MM.1S (cell line): ENCODE measurements at regions not wholly inside any gene's neighbourhood (a gene's known extent, or its start where the extent isn't known, plus 50 kb on each side); places are given as distances from the start of the nearest gene placed in this dataset.

Experiments used
- DNase-seq: peaks from one replicate; pipeline ENCODE4 v3.0.0-alpha.2; 2015
- H2AFZ ChIP-seq: fragments of 300-600 bp; sonication (generic); 2 replicates; pipeline ENCODE4 v1.6.0; 2016; ENCODE audit warnings: antibody characterized with exemption, low read length
- H3F3A ChIP-seq: fragments of 300-600 bp; sonication (generic); 2 replicates; pipeline ENCODE4 v1.6.1; 2016; ENCODE audit warnings: mild to moderate bottlenecking, antibody characterized with exemption, low read length, moderate library complexity, mixed read lengths; ENCODE audit not compliant: insufficient read depth
- H3K27ac ChIP-seq: fragments of 300-600 bp; sonication (generic); 2 replicates; pipeline ENCODE4 v1.5.1; 2016; ENCODE audit warnings: mild to moderate bottlenecking, low read length
- H3K27me3 ChIP-seq: fragments of 300-600 bp; sonication (generic); replicated peaks from 2 replicates; pipeline ENCODE4 v1.6.0; 2016; ENCODE audit warnings: low read length; ENCODE audit not compliant: insufficient read depth
- H3K36me3 ChIP-seq: fragments of 300-600 bp; sonication (generic); replicated peaks from 2 replicates; pipeline ENCODE4 v1.6.1; 2016; ENCODE audit warnings: mild to moderate bottlenecking, low read length, mixed read lengths; ENCODE audit not compliant: insufficient read depth
- H3K4me1 ChIP-seq: fragments of 300-600 bp; sonication (generic); 2 replicates; pipeline ENCODE4 v1.6.1; 2016; ENCODE audit warnings: low read length, mixed read lengths
- H3K4me2 ChIP-seq: fragments of 300-600 bp; sonication (generic); 2 replicates; pipeline ENCODE4 v1.6.0; 2016; ENCODE audit warnings: low read depth, low read length
- H3K4me3 ChIP-seq: fragments of 300-600 bp; sonication (generic); 2 replicates; pipeline ENCODE4 v1.5.1; 2016; ENCODE audit warnings: low read length, mixed read lengths
- H3K79me2 ChIP-seq: fragments of 300-600 bp; sonication (generic); 2 replicates; pipeline ENCODE4 v1.6.1; 2016; ENCODE audit warnings: mixed run types, low read length, mixed read lengths
- H3K9ac ChIP-seq: fragments of 300-600 bp; sonication (generic); 2 replicates; pipeline ENCODE4 v1.6.1; 2016; ENCODE audit warnings: low read length, mixed read lengths
- H3K9me2 ChIP-seq: fragments of 300-600 bp; sonication (generic); replicated peaks from 2 replicates; pipeline ENCODE4 v1.6.1; 2016; ENCODE audit warnings: mild to moderate bottlenecking, low read length, mixed read lengths; ENCODE audit not compliant: insufficient read depth
- H3K9me3 ChIP-seq: fragments of 300-600 bp; sonication (generic); replicated peaks from 2 replicates; pipeline ENCODE4 v1.6.1; 2016; ENCODE audit warnings: mild to moderate bottlenecking, low read length, mixed read lengths; ENCODE audit not compliant: insufficient read depth
- H4K20me1 ChIP-seq: fragments of 300-600 bp; sonication (generic); 2 replicates; pipeline ENCODE4 v1.6.1; 2016; ENCODE audit warnings: mild to moderate bottlenecking, low read length, moderate library complexity, mixed read lengths; ENCODE audit not compliant: insufficient read depth
- CTCF ChIP-seq: fragments of 300-600 bp; sonication (generic); IDR thresholded peaks from 2 replicates; pipeline ENCODE4 v1.5.1; 2016; ENCODE audit warnings: antibody characterized with exemption, low read length, mixed read lengths
- EZH2 ChIP-seq: fragments of 300-600 bp; sonication (generic); optimal IDR thresholded peaks from 2 replicates; pipeline ENCODE3; 2017; ENCODE audit warnings: low read depth, mild to moderate bottlenecking, antibody characterized with exemption, low read length, mixed read lengths
- EZH2phosphoT487 ChIP-seq: fragments of 300-600 bp; sonication (generic); IDR thresholded peaks from 2 replicates; pipeline ENCODE4 v1.6.1; 2018; ENCODE audit warnings: antibody characterized with exemption, low read length

GRCh38 chr2:146992466-146992865 is 852.4 kb upstream of the ACVR2A start:
- no peak overlapping the region for H3K9ac ChIP-seq
- no peaks in the 10 kb centered on the region for H3K36me3 ChIP-seq
- H3K4me2 ChIP-seq, result no peak overlapping the region
- no peaks in the 10 kb centered on the region for H3K27me3 ChIP-seq
- no peaks in the 10 kb centered on the region for H3K79me2 ChIP-seq
- H3F3A ChIP-seq, result no peaks in the 10 kb centered on the region
- H3K4me1 ChIP-seq, result no peaks in the 10 kb centered on the region
- H3K9me3 ChIP-seq, result no peaks in the 10 kb centered on the region
- no peak for TF ChIP-seq CTCF
- TF ChIP-seq EZH2, result no peak
- TF ChIP-seq EZH2phosphoT487, result no peak
- H4K20me1 ChIP-seq, result no peaks in the 10 kb centered on the region
- no peak overlapping the region for H2AFZ ChIP-seq
- no peak overlapping the region for H3K27ac ChIP-seq
- no peaks in the 10 kb centered on the region for H3K9me2 ChIP-seq
- no peak for DNase-seq
- no peak overlapping the region for H3K4me3 ChIP-seq

- Histone ChIP-seq H3K4me3 (no peak overlapping the region), H3K9me3 (no peaks in the 10 kb centered on the region), H3K79me2 (no peaks in the 10 kb centered on the region), H3K27ac (no peak overlapping the region), H4K20me1 (no peaks in the 10 kb centered on the region), H3K9ac (no peak overlapping the region), H3K4me1 (no peaks in the 10 kb centered on the region), H3K9me2 (no peaks in the 10 kb centered on the region), H3K4me2 (no peak overlapping the region), H3F3A (no peaks in the 10 kb centered on the region), H3K27me3 (no peaks in the 10 kb centered on the region), H2AFZ (no peak overlapping the region), H3K36me3 (no peaks in the 10 kb centered on the region)
- TF ChIP-seq EZH2phosphoT487, result no peak
- TF ChIP-seq CTCF, result no peak
- no peak for TF ChIP-seq EZH2
- no peak for DNase-seq
These were observed 852.8 kb upstream of the ACVR2A start for GRCh38 chr2:146992057-146992456.

GRCh38 chr2:146990311-146991054 is 854.3 kb upstream of the ACVR2A start:
- Histone ChIP-seq H3F3A (no peaks in the 10 kb centered on the region), H3K27me3 (no peaks in the 10 kb centered on the region), H3K36me3 (no peaks in the 10 kb centered on the region), H4K20me1 (no peaks in the 10 kb centered on the region), H3K27ac (no peak overlapping the region), H3K9ac (no peak overlapping the region), H3K9me3 (no peaks in the 10 kb centered on the region), H3K4me2 (no peak overlapping the region), H2AFZ (no peak overlapping the region), H3K9me2 (no peaks in the 10 kb centered on the region), H3K4me1 (no peaks in the 10 kb centered on the region), H3K79me2 (no peaks in the 10 kb centered on the region), H3K4me3 (no peak overlapping the region)
- TF ChIP-seq CTCF, result no peak
- TF ChIP-seq EZH2phosphoT487, result no peak
- no peak for TF ChIP-seq EZH2
- DNase-seq, result no peak
